Trophoblast cell (in vitro differentiated cells and primary cell): ENCODE measurements at regions not wholly inside any gene's neighbourhood (a gene's known extent, or its start where the extent isn't known, plus 50 kb on each side); places are given as distances from the start of the nearest gene placed in this dataset.

Experiments
- DNase-seq, 2 donors: peaks; one replicate each; pipeline ENCODE4 v3.0.0-alpha.2; 2016
- H2AFZ ChIP-seq: 2 replicates; pipeline ENCODE4 v1.6.1; 2013; ENCODE audit warnings: low read length, moderate library complexity, mild to moderate bottlenecking; ENCODE audit not compliant: insufficient read depth, poor library complexity
- H2AK5ac ChIP-seq: 2 replicates; pipeline ENCODE4 v1.6.1; 2013; ENCODE audit warnings: mild to moderate bottlenecking, low read length
- H2BK120ac ChIP-seq: 2 replicates; pipeline ENCODE4 v1.6.1; 2013; ENCODE audit warnings: low read length, mild to moderate bottlenecking, moderate library complexity; ENCODE audit not compliant: insufficient read depth, poor library complexity
- H2BK12ac ChIP-seq: 2 replicates; pipeline ENCODE4 v1.6.1; 2013; ENCODE audit warnings: mild to moderate bottlenecking, low read length, moderate library complexity
- H2BK5ac ChIP-seq: 2 replicates; pipeline ENCODE4 v1.6.1; 2013; ENCODE audit warnings: low read length, low read depth, moderate library complexity, mild to moderate bottlenecking; ENCODE audit not compliant: poor library complexity
- H3K14ac ChIP-seq: 2 replicates; pipeline ENCODE4 v1.6.1; 2013; ENCODE audit warnings: mild to moderate bottlenecking, low read length
- H3K18ac ChIP-seq: 2 replicates; pipeline ENCODE4 v1.6.1; 2013; ENCODE audit warnings: mild to moderate bottlenecking, low read length
- H3K23ac ChIP-seq: 2 replicates; pipeline ENCODE4 v1.6.1; 2013; ENCODE audit warnings: low read length
- H3K27ac ChIP-seq: 2 replicates; pipeline ENCODE4 v1.5.1; 2013; ENCODE audit warnings: low read depth, mild to moderate bottlenecking, inconsistent platforms, low read length, moderate library complexity
- H3K27me3 ChIP-seq: 2 replicates; pipeline ENCODE4 v1.6.1; 2013; ENCODE audit warnings: inconsistent platforms, mild to moderate bottlenecking, low read length, moderate library complexity; ENCODE audit not compliant: insufficient read depth
- H3K36me3 ChIP-seq, 2 experiments: 1 replicate in 1 of 2; 2 replicates in 1 of 2; pipeline ENCODE4 v1.6.1; 2013; ENCODE audit warnings: low read length in 2 of 2, mild to moderate bottlenecking in 2 of 2, moderate library complexity in 1 of 2; ENCODE audit not compliant: insufficient read depth in 2 of 2, control insufficient read depth in 1 of 2
- H3K4ac ChIP-seq: 2 replicates; pipeline ENCODE4 v1.6.1; 2013; ENCODE audit warnings: low read depth, mild to moderate bottlenecking, low read length, moderate library complexity
- H3K4me1 ChIP-seq, 2 experiments: 1 replicate in 1 of 2; 2 replicates in 1 of 2; pipeline ENCODE4 v1.6.1; 2013; ENCODE audit warnings: low read length in 2 of 2, mild to moderate bottlenecking in 2 of 2, moderate library complexity in 1 of 2; ENCODE audit not compliant: insufficient read depth in 2 of 2, control insufficient read depth in 1 of 2
- H3K4me2 ChIP-seq: 2 replicates; pipeline ENCODE4 v1.6.1; 2013; ENCODE audit warnings: inconsistent platforms, mild to moderate bottlenecking, low read length, moderate library complexity
- H3K4me3 ChIP-seq: 2 replicates; pipeline ENCODE4 v1.5.1; 2013; ENCODE audit warnings: mild to moderate bottlenecking, low read depth, low read length, inconsistent platforms
- H3K79me1 ChIP-seq: one replicate; pipeline ENCODE4 v1.6.1; 2013; ENCODE audit warnings: low read length
- H3K79me2 ChIP-seq: 2 replicates; pipeline ENCODE4 v1.6.1; 2013; ENCODE audit warnings: low read length, mild to moderate bottlenecking; ENCODE audit not compliant: control insufficient read depth, insufficient read depth, poor library complexity
- H3K9ac ChIP-seq: 2 replicates; pipeline ENCODE4 v1.6.1; 2013; ENCODE audit warnings: mild to moderate bottlenecking, low read length
- H3K9me3 ChIP-seq: 2 replicates; pipeline ENCODE4 v1.6.1; 2013; ENCODE audit warnings: low read depth, mild to moderate bottlenecking, control low read depth, inconsistent platforms, low read length; ENCODE audit not compliant: insufficient read depth
- H4K12ac ChIP-seq: 2 replicates; pipeline ENCODE4 v1.6.1; 2013; ENCODE audit warnings: low read depth, mild to moderate bottlenecking, low read length, moderate library complexity
- H4K8ac ChIP-seq: 2 replicates; pipeline ENCODE4 v1.6.1; 2013; ENCODE audit warnings: low read depth, mild to moderate bottlenecking, low read length, moderate library complexity
- H4K91ac ChIP-seq: one replicate; pipeline ENCODE4 v1.6.1; 2013; ENCODE audit warnings: low read depth, mild to moderate bottlenecking, low read length, moderate library complexity
- WGBS: extraction: QIAGEN DNeasy Blood & Tissue Kit; methylation state at CpG from one replicate; pipeline ENCODE4 v1.1.7; 2013; ENCODE audit warnings: missing lambda C conversion rate; ENCODE audit not compliant: insufficient read length, insufficient coverage; ENCODE audit errors: extremely low coverage; 5-methylcytosine and 5-hydroxymethylcytosine counted together

- no peak overlapping the region for H2BK12ac ChIP-seq
Measured at GRCh38 chr20:11114382-11114781, 440.6 kb upstream of the JAG1 start.

DNA sequence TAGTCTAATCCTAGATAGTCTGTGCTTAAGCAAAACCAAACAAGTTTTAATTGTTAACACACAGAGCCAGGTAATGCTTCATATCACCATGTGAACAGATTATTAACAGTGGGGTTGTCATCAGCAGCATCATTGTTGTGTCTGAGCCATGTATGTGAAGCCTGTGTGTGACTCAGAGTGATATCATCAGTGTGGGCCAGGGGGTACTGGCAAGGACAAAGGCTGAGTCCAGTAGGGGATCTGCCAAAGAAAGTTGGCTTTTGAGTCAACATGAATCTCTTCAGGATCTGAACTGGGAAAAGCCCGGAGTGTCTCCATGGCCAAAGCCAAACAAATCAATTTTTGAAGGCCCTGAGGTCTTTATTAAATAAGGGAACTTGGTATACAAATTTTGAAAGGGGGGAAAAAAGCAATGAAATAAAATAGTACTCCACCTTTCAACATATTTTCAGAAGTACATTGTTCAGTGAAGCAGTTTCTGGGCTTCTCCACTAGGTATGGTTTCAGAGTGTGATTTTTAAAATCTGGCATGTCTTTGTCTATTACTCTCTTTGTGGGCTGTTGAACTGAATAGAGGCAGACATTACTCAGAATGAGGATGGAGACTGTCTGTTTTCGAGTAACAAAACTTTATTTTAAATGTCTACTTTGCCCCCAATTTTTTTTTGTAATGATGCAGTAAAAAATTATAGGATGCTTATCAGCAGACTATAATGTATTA lies 444.2 kb upstream of the JAG1 start:
- no peak overlapping the region for H4K8ac ChIP-seq
- no peak overlapping the region for H4K91ac ChIP-seq
- H2AFZ ChIP-seq = no peak overlapping the region
- no peak overlapping the region for H3K4ac ChIP-seq
- no peak overlapping the region for H3K9ac ChIP-seq
- H2BK5ac ChIP-seq = no peak overlapping the region
- H3K14ac ChIP-seq = no peak overlapping the region
- no peak overlapping the region for H3K4me2 ChIP-seq
- H3K79me2 ChIP-seq = no peaks in the 10 kb centered on the region
- H3K23ac ChIP-seq = no peak overlapping the region
- no peaks in the 10 kb centered on the region for H3K9me3 ChIP-seq
- no peak overlapping the region for H2BK12ac ChIP-seq
- H3K79me1 ChIP-seq = no peaks in the 10 kb centered on the region
- H3K4me3 ChIP-seq = no peak overlapping the region
- H4K12ac ChIP-seq = no peak overlapping the region
- no peak for DNase-seq
- no peaks in the 10 kb centered on the region for H3K4me1 ChIP-seq
- no peaks in the 10 kb centered on the region for H3K27me3 ChIP-seq
- H3K36me3 ChIP-seq = no peaks in the 10 kb centered on the region
- H2BK120ac ChIP-seq = no peak overlapping the region
- H2AK5ac ChIP-seq = no peak overlapping the region
- no peak overlapping the region for H3K27ac ChIP-seq
- no peak overlapping the region for H3K18ac ChIP-seq
- WGBS = no CpG with 5 or more reads among the region's 2 CpGs

More at GRCh38 chr20:11114382-11114781, 440.6 kb upstream of the JAG1 start:
- Histone ChIP-seq H3K36me3 (no peaks in the 10 kb centered on the region), H3K4ac (no peak overlapping the region), H3K27ac (no peak overlapping the region), H4K91ac (no peak overlapping the region), H3K79me2 (no peaks in the 10 kb centered on the region), H3K4me3 (no peak overlapping the region), H3K4me1 (no peaks in the 10 kb centered on the region), H3K23ac (no peak overlapping the region), H2BK5ac (no peak overlapping the region), H3K79me1 (no peaks in the 10 kb centered on the region), H2AK5ac (no peak overlapping the region), H2BK120ac (no peak overlapping the region), H3K4me2 (no peak overlapping the region), H3K9ac (no peak overlapping the region), H2AFZ (no peak overlapping the region), H3K14ac (no peak overlapping the region), H3K18ac (no peak overlapping the region), H3K27me3 (no peaks in the 10 kb centered on the region), H3K9me3 (no peaks in the 10 kb centered on the region), H4K8ac (no peak overlapping the region), H4K12ac (no peak overlapping the region)
- DNase-seq = no peak

DNA sequence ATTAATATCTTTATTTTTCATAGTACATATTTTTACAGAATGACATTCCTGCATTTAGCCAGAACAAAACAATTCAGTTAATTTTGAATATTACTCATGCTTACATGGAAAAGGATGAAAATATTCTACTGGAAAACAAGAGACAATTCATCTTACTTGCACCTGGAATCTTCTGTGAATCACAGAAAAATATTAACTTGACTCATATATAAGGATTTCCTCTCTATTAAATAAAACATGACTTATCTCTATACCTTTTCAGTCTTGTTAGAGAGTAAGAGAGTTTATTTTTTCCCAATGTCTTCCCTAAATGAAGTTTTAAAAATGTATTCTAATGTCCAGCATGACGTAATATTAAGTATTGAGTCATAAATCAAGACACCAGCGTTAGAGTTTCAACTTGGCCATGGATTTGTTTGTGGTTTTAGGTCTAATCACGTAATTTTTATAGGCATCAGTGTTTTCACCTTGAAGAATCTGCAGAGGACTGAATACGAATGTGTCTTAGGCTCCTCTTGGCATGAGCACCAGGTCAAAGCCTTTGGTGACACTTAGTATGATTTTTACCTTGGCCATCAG lies 445.1 kb upstream of the JAG1 start:
- no peak overlapping the region for H3K27ac ChIP-seq
- no peak overlapping the region for H3K18ac ChIP-seq
- no peaks in the 10 kb centered on the region for H3K27me3 ChIP-seq
- no peaks in the 10 kb centered on the region for H3K79me1 ChIP-seq
- no peak overlapping the region for H3K23ac ChIP-seq
- no peak overlapping the region for H4K12ac ChIP-seq
- no peak overlapping the region for H3K14ac ChIP-seq
- no peak overlapping the region for H3K4me2 ChIP-seq
- H3K9me3 ChIP-seq = no peaks in the 10 kb centered on the region
- no peak overlapping the region for H2AFZ ChIP-seq
- H2BK5ac ChIP-seq = no peak overlapping the region
- H3K4ac ChIP-seq = no peak overlapping the region
- no peak overlapping the region for H2BK120ac ChIP-seq
- no peak overlapping the region for H3K9ac ChIP-seq
- no peaks in the 10 kb centered on the region for H3K79me2 ChIP-seq
- H2AK5ac ChIP-seq = no peak overlapping the region
- no CpG with 5 or more reads among the region's 4 CpGs for WGBS
- no peaks in the 10 kb centered on the region for H3K4me1 ChIP-seq
- no peak overlapping the region for H3K4me3 ChIP-seq
- no peak overlapping the region for H4K8ac ChIP-seq
- H2BK12ac ChIP-seq = no peak overlapping the region
- DNase-seq = no peak
- no peaks in the 10 kb centered on the region for H3K36me3 ChIP-seq
- no peak overlapping the region for H4K91ac ChIP-seq

DNA sequence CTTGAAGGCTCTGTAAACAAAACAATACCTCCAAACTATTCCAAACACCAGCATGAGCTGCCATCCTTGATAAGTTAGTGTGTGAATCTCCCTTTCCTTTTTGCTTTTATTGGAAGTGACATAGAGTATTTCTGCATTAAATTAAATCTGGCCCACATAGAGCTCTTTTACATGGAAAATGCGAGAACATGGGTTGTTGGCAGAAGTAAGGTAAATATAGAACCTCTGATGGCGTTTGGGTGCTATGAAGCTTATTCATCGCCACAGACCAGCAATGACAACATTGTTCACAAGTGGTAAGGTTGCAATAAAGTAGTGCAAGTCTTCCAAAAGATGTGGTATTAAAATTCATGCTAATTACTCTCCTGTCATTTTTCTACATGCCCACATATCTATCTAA lies 445.8 kb upstream of the JAG1 start:
- no CpG with 5 or more reads among the region's 3 CpGs for WGBS
- H2AFZ ChIP-seq = no peak overlapping the region
- H3K9ac ChIP-seq = no peak overlapping the region
- no peak overlapping the region for H2BK5ac ChIP-seq
- no peaks in the 10 kb centered on the region for H3K79me2 ChIP-seq
- H2AK5ac ChIP-seq = no peak overlapping the region
- H3K9me3 ChIP-seq = no peaks in the 10 kb centered on the region
- no peak overlapping the region for H3K18ac ChIP-seq
- H3K4me2 ChIP-seq = no peak overlapping the region
- no peaks in the 10 kb centered on the region for H3K4me1 ChIP-seq
- no peak overlapping the region for H2BK120ac ChIP-seq
- no peak overlapping the region for H4K91ac ChIP-seq
- no peak overlapping the region for H3K14ac ChIP-seq
- H3K27me3 ChIP-seq = no peaks in the 10 kb centered on the region
- H3K4me3 ChIP-seq = no peak overlapping the region
- DNase-seq = no peak
- H3K27ac ChIP-seq = no peak overlapping the region
- no peak overlapping the region for H3K23ac ChIP-seq
- H3K4ac ChIP-seq = no peak overlapping the region
- no peak overlapping the region for H4K12ac ChIP-seq
- H2BK12ac ChIP-seq = no peak overlapping the region
- H3K36me3 ChIP-seq = no peaks in the 10 kb centered on the region
- H3K79me1 ChIP-seq = no peaks in the 10 kb centered on the region
- H4K8ac ChIP-seq = no peak overlapping the region
